Tibial nerve (tissue), 3 donors: ENCODE measurements at regions not wholly inside any gene's neighbourhood (a gene's known extent, or its start where the extent isn't known, plus 50 kb on each side); places are given as distances from the start of the nearest gene placed in this dataset.
"Not testable (repeated sequence)": the region's sequence is repeated elsewhere in the genome, so short reads cannot be mapped to it uniquely, and the experiment has no call there.

Source experiments
- POLR2A ChIP-seq, 2 donors: fragments of 450-650 bp; IDR thresholded peaks; one replicate each; pipeline ENCODE4 v1.6.1; 2017; ENCODE audit warnings: antibody characterized with exemption in 2 of 2, mild to moderate bottlenecking in 2 of 2, moderate library complexity in 2 of 2
- TF ChIP-seq, protein P1 (sequence below), 5 experiments: fragments of 200-600 bp in 3 of 5; fragments of 450-650 bp in 2 of 5; sonication (generic) in 3 of 5; IDR thresholded peaks; one replicate each; pipeline ENCODE4 v1.5.1; 2016 to 2019; ENCODE audit warnings: antibody characterized with exemption in 5 of 5, mild to moderate bottlenecking in 3 of 5, moderate library complexity in 2 of 5

DNA sequence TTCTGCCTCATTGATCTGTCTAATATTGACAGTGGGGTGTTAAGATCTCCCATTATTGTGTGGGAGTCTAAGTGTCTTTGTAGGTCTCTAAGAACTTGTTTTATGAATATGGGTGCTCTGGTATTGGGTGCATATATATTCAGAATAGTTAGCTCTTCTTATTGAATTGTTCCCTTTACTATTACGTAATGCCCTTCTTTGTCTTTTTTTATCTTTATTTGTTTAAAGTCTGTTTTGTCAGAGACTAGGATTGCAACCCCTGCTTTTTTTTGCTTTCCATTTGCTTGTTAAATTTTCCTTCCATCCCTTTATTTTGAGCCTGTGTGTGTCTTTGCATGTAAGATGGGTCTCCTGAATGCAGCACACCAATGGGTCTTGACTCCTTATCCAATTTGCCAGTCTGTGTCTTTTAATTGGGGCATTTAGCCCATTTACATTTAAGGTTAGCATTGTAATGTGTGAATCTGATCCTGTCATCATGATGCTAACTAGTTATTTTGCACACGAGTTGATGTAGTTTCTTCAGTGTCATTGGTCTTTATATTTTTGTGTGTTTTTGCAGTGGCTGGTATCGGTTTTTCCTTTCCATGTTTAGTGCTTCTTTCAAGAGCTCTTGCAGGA, 1126.0 kb upstream of the TMEM132C start:
- TF ChIP-seq POLR2A (IDR thresholded peaks at IDR 0.05), result not testable (repeated sequence)
- TF ChIP-seq, protein P1, sequence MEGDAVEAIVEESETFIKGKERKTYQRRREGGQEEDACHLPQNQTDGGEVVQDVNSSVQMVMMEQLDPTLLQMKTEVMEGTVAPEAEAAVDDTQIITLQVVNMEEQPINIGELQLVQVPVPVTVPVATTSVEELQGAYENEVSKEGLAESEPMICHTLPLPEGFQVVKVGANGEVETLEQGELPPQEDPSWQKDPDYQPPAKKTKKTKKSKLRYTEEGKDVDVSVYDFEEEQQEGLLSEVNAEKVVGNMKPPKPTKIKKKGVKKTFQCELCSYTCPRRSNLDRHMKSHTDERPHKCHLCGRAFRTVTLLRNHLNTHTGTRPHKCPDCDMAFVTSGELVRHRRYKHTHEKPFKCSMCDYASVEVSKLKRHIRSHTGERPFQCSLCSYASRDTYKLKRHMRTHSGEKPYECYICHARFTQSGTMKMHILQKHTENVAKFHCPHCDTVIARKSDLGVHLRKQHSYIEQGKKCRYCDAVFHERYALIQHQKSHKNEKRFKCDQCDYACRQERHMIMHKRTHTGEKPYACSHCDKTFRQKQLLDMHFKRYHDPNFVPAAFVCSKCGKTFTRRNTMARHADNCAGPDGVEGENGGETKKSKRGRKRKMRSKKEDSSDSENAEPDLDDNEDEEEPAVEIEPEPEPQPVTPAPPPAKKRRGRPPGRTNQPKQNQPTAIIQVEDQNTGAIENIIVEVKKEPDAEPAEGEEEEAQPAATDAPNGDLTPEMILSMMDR (IDR thresholded peaks at IDR 0.05), result not testable (repeated sequence)
